HG03442 (cell line): ENCODE measurements at regions not wholly inside any gene's neighbourhood (a gene's known extent, or its start where the extent isn't known, plus 50 kb on each side); places are given as distances from the start of the nearest gene placed in this dataset.
"Not testable (repeated sequence)": the region's sequence is repeated elsewhere in the genome, so short reads cannot be mapped to it uniquely, and the experiment has no call there.

Experiments used
- ATAC-seq: cut with Tn5 transposase; IDR thresholded peaks from one replicate; pipeline ENCODE4 v1.9.1; 2021; ENCODE audit warnings: mild to moderate bottlenecking, moderate library complexity; ENCODE audit not compliant: unreplicated experiment

GRCh38 chr7:106583706-106584690 is 77.0 kb downstream of the CCDC71L start:
- ATAC-seq = no peak

- no peak for ATAC-seq
Measured at GRCh38 chr7:106583100-106583499, 77.9 kb downstream of the CCDC71L start.

GRCh38 chr7:106582365-106582764 is 78.6 kb downstream of the CCDC71L start:
- no peak for ATAC-seq

- not testable (repeated sequence) for ATAC-seq
Measured at GRCh38 chr7:106579086-106579485, 81.9 kb downstream of the CCDC71L start.

GRCh38 chr7:106575138-106575823 is 85.7 kb downstream of the CCDC71L start:
- no peak for ATAC-seq

- ATAC-seq = no peak
Measured at GRCh38 chr7:106573738-106574137, 87.2 kb downstream of the CCDC71L start.

- no peak for ATAC-seq
Measured at GRCh38 chr7:106573125-106573663, 87.8 kb downstream of the CCDC71L start.

- no peak for ATAC-seq
Measured at GRCh38 chr7:106572394-106573124, 88.4 kb downstream of the CCDC71L start.

- ATAC-seq = no peak
Measured at GRCh38 chr7:106571563-106571962, 89.4 kb downstream of the CCDC71L start.

GRCh38 chr7:106570948-106571418 is 90.0 kb downstream of the CCDC71L start:
- ATAC-seq = no peak

- no peak for ATAC-seq
Measured at GRCh38 chr7:106570146-106570545, 90.8 kb downstream of the CCDC71L start.

GRCh38 chr7:106569500-106569929 is 91.4 kb downstream of the CCDC71L start:
- ATAC-seq = no peak

GRCh38 chr7:106568680-106569499 is 92.1 kb downstream of the CCDC71L start:
- ATAC-seq = no peak

GRCh38 chr7:106568002-106568679 is 92.8 kb downstream of the CCDC71L start:
- ATAC-seq = no peak

GRCh38 chr7:106567204-106568001 is 93.6 kb downstream of the CCDC71L start:
- ATAC-seq = not testable (repeated sequence)

GRCh38 chr7:106566672-106567071 is 94.3 kb downstream of the CCDC71L start:
- no peak for ATAC-seq

- no peak for ATAC-seq
Measured at GRCh38 chr7:106566196-106566595, 94.8 kb downstream of the CCDC71L start.

GRCh38 chr7:106565428-106565827 is 95.5 kb downstream of the CCDC71L start:
- no peak for ATAC-seq
